Hematopoietic multipotent progenitor cell treated with erythropoietin and hydrocortisone succinate and interleukin-3 and kit ligand, for 4 days (in vitro differentiated cells): ENCODE measurements at regions not wholly inside any gene's neighbourhood (a gene's known extent, or its start where the extent isn't known, plus 50 kb on each side); places are given as distances from the start of the nearest gene placed in this dataset.

Source experiments
- DNase-seq: peaks from one replicate; pipeline ENCODE4 v3.0.0-alpha.2; 2015

DNA sequence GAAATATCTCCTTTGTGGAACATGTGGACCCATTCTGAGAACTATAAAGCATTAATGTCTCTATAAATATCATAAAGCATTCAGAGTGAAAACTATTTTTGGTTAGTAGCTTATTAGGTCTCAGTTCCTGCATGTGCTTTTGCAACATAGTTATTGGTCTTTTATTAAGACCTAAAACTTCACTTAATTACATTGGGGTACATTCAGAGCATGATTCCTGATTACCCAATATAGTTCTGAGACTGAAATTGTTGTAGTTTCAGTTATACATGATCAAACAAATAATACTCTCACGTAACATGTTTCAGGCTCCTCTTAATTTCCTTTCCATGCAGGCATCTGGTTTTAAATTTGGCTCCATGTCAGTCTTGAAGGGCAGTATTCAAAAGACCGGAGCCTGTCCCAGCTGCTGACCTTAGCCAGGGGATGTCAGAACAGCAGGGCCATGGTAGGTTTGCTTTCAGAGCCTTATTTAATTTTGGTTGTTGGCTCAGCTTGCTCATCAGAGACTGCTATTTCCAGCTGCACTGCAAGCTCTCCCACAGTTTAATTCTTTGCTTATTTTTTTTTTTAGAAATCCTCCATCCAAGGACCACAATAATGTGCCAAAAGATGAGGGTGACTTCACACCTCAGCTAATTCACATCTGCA, 447.8 kb upstream of the FZD8 start:
- DNase-seq, result no peak

DNA sequence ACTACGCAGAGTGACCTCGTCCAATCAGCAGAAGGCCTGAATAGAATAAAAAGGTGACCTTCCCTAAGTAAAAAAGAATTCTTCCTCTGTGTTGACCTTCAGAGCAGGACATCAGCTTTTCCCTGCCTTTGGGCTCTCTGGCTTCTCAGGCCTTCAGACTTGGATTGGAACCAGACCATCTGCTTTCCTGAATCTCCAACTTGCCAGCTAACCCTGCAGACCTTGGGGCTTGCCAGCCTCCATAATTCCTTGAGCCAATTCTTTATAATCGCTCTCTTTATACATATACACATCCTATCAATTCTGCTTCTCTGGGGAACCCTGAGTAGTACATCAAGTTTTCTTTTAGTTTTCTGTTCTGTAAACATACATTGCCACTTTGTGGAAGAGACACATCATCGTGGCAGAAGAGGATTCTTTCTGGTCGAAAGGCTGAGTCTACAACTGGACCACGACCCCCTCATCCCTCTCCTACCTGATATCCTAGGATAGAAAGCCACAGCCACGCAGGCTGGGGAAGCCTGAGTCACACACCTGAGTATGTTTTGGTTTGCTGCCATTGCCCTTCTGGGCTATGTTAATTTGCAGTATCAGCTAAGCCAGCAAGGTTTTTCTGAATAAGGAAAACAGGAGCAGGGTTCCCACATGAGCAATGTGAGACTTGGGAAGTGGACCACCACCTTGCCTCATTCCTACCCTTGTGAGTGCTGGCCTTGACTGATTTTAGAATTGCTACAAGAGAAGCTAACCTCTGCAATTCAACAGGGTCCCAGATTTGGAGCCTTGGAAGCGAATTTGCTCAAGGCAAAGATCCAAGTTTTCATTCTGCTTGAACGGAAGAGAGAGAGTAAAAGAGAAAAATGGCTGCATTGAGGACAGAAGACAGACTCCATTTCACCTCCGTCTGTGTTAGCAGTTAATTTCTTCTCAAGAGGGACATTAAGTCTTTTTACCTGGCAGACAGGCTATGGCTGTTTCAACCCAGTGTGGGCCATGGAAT, 445.2 kb upstream of the FZD8 start:
- no peak for DNase-seq

DNA sequence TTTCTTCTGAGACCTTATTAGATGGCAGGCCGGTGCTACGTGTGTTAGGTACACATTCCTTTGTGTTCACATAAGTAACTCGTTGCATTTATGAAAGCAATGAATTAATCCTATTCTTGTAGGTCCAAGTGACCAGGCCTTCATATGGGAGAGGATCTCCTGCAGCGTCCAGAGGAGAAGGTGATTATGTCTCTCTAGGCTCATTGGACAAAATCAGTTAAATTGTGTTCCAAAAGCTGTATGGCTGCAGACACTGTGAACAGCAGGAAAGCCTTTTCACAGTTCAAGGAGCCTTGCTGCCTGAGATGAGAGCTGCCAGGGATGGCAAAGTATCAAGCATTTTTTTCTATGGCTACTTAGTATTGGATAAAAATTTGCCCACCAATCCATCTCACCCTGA, 433.1 kb upstream of the FZD8 start:
- DNase-seq, result no peak

DNA sequence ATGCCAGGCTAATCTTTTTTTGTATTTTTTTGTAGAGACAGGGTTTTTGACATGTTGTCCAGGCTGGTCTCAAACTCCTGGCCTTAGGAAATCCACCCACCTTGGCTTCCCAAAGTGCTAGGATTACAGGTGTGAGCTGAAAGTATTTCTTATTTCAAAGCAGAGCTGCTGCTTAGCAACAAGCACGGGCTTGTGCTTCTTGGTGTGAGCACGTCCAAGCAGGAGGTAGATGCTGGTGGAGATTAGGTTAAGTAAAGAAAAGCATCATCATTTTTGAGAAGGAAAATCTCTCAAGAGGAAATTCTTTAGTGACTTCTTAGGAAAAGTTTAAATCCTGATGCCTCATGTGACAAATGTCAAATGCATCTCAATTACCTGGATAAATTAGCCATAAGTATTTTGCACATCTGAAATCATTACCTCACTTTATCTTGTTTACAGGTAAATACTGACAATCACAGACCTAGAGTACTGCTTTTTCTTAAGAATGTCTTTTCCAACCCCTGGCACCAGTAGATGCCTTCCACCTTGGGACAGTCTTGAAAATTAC, 431.8 kb upstream of the FZD8 start:
- no peak for DNase-seq

DNA sequence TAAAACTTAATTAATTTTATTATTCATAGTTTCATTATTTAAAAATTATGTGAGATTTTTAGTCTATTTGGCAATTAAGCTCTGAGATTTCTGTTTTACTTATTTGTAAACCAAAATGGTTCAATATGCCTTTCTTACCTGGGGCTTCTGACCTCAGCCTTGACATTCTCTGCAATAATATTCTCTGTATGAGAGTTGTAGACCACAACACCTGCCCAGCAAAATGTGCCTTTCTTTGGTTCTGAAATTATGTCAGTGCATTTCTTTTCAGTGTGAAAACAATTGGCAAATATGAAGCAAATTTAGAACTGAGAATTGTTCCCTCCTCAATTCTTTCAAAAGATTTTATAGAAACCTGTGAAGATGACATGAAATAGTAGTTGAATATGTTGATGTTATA, 426.4 kb upstream of the FZD8 start:
- DNase-seq, result no peak

DNA sequence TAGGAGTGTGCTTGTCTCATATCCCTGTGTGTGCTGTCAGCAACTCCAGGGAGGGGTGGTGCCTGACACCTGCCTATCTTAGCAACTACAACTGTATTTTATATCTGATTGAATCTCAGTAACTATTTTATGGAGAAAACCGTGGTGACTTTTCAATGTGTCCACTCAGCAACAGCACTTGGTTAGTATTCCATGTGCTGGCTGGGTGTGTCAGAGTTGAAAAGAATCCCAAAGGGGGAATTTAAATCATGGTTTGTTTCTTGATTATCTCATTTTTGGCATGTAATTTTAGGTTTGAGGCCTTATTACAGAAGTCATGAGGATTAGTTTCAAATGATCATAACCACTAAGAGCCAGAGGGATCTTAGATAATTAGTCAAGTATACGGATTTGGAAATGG, 425.7 kb upstream of the FZD8 start:
- no peak for DNase-seq

DNA sequence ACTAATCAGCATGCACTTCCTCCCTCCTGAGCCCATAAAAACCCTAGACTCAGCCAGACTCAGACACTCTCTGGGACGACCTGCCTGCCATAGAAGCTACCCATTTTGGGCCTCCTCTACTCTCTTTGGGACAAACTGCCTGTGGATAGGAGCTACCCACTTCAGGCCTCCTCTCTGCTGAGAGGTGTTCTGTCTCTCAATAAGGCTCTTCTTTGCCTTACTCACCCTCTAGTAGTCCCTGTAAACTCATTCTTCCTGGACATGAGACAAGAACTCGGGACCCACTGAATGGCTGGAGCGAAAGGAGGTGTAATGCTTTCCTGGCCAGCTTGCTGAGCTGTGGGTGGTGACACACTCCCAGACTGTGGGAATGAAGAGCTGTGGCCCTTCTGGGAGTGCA, 424.8 kb upstream of the FZD8 start:
- DNase-seq, result no peak

DNA sequence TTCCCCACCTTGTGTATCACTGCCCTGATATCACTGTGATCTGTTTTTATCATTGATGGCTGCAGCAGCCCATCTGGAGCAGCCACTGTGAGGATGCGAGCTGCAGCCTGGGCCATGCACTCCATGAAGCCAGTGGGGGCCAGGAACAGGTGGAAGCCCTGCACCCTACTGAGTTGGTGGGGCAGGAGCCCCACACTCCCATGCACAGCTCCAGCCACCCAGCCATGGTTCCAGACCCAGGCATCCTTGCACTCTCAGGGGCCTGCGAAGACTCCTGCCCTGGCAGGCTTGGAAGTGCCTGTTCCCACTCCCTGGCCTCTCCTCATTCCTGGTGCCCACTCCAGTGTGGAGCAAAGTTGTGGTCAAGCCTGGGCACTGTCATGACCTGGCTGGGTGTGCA, 424.0 kb upstream of the FZD8 start:
- no peak for DNase-seq

DNA sequence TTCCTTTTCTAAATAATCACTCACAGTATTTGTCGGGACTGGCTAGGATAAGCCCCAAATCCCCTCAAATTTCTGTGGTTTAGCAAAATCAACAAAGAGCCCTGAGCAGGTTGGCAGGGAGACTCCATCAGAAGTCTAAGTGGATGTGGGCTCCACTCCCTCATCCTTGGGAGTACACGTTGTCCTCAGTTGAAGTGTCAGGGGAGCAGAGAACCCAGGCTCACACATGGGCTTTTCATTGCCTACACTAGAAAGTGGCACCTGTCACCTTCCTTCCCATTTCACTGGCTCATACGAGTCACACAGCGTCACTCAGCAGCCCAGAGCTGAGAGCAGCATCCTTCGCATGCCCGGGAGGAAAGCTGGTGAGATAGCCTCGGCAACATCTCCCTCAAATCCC, 421.3 kb upstream of the FZD8 start:
- no peak for DNase-seq

DNA sequence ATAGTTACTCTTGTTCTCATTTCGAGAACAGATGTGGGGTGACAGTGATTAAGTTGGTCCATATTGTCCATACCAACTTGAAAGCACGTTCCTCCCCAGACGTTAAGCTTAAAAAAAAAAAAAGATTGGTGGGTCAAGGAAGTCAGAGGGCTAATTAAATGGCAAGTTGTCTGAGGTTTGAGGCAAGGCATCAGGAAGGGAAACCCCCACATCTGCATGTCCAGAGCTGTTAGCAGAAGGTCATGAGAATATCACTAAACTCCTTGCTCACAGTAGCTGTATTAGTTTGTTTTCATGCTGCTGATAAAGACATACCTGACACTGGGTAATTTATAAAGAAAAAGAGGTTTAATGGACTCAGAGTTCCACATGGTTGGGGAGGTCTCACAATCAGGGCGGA, 415.6 kb upstream of the FZD8 start:
- no peak for DNase-seq

DNA sequence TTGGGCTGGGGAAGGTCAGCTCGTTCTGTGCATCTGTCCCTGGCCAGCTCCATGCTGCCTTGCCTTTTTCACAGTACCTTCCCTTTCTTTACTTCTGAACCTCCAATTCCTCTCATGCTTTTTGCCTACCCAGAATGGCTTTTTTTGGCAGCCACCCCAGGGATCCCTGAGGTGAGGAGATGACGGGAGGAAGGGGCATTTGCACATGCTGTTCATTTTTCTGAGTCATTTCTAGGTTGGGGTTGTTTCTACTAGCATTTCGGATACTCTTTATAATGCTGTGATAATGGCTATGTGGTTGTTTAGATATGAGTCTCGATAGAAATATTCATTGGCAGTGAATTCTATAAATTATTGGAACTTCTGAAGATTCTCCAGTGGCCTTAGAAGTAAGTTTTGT, 415.1 kb upstream of the FZD8 start:
- DNase-seq, result no peak

DNA sequence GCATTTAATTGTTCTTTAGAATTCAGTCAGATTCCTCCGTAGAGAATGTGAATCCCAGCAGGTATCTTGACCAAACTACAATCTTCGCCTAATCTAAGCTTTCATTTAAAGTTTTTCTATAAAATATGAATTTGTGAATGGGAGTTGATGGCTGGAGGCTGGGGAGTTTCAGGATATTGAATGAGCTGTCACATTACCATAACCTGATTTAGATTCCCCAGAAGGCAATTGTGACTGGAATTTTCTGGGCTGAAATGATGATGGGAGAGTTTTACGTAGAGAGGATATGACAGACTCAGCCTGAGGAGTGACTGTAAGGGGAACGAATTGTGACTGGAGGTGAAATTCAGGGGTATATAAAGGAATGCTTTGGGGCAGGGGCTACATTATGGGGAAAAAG, 411.7 kb upstream of the FZD8 start:
- no peak for DNase-seq

DNA sequence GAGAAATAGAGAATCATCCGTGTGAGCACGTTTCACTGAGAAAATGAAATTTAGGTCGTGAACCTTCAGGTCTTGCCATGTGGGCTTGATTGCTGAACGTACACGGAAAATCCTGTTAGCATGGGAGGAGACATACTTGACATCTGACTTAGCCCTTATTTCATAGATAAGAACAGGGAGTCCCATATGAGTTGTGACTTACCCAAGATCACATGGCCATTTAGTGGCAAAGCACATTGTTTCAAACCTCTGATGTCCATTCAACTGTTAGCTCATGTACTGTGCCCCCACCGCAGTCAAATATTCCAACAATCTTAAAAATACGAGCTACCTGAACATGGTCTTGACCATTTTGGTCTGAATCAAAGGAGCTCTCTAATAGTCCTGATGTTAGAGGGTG, 411.2 kb upstream of the FZD8 start:
- DNase-seq, result no peak

DNA sequence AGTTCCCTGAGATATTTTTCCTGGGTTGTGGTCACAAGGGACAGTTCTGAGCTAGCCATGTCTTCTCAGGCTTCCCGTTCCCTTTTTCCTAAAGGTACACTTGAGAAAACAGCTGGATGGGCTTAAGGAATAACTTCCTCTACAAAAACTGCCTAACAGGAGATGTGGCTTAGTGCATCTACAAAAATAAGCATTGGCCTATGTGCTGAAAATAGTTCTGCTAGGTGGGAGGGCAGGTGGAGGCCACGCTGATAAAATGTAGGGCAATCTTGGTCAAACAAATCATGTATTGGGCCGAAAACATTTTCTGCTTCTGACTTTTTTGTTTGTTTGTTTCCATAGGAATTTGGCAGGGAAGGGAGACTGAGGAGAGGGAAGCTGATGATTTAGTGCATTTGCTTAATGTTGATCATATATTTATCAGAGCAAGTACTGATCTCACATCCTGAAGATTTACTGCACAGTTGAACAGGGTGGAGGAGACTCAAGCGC, 409.4 kb upstream of the FZD8 start:
- DNase-seq, result no peak

DNA sequence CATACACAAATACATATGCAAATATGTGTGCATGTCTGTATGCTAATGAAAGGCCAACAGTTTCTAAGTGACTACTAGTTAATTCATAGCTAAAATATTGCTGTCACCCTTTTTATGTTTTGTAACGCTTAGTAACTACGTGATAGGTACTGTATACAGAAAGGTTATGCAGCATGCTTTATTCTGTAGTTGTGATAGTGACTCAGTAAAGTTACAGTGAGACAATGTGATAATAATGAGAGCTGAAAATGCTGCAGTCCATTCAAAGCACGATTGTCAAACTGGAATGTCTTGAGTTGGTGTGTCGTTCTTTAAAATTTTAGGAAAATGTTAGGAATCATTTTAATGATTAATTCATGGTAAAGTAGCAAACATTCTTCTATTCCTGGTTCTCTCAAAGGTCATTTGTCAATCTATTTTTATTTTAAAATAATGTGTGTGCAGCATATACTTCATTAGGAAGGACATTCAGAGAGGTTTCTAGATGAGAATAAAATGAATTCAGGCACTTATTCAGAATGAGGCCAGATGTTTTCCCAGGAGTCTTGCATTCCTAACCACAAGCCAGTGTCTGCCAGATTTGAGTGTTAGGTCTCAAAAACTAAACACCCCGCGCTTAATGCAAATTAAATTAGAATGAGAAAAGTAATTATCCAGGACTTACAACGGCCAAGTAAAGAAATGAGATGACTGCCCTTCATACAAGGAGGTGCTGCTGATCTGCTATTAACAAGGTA, 408.8 kb upstream of the FZD8 start:
- no peak for DNase-seq

DNA sequence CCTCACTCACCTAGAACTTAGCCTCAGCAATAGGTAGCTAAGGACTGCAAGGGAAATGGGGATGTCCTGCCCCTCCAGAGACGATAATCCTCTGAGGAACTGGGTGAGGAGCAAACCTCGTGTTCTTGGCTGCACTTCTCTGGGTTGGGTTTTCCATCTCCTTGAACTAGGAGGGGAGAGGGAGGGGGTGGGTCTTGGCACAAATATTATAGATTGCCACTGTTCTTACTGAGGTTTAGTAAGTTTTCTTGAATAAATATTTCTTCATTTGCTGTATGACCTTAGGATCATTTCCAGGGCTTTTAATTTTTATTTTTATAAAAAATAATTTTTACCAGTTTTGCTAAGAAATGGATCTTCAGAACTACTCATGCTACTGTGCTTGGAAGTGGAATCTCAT, 406.7 kb upstream of the FZD8 start:
- DNase-seq, result no peak

DNA sequence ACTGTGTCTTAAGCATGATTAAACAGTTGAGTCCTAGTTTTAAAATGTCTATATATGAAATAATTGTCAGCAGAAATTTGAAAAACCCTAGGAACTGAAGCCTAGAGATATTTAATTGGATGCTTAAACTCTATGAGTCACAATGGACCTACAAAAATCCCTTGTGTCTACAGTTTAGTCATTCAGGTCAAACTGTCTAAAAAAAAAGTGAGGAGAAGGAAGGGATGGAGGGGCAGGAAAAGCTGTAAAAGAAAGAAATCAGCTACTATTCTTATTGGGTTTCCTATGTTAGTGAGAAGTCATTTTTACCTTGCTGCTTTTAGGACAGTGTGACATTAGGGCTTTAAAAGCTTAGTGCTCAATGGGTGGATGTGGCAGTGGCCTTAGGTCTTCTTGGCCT, 406.1 kb upstream of the FZD8 start:
- no peak for DNase-seq

DNA sequence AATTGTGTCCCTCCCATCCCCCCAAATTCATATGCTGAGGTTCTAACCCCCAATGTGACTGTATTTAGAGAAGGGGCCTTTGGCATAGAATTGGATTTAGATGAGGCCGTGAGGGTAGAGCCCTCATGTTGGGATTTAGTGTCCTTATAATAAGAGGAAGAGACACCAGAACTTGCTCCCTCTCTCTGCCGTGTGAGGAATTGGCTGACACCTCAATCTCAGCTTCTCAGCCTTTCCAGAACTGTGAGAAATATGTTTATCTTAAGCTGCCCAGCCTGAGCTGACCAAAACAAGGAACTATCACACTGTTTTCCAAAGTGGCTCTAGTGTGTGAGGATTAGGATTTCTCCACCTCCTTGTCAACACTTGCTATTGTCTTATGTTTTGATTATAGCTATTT, 400.0 kb upstream of the FZD8 start:
- no peak for DNase-seq

DNA sequence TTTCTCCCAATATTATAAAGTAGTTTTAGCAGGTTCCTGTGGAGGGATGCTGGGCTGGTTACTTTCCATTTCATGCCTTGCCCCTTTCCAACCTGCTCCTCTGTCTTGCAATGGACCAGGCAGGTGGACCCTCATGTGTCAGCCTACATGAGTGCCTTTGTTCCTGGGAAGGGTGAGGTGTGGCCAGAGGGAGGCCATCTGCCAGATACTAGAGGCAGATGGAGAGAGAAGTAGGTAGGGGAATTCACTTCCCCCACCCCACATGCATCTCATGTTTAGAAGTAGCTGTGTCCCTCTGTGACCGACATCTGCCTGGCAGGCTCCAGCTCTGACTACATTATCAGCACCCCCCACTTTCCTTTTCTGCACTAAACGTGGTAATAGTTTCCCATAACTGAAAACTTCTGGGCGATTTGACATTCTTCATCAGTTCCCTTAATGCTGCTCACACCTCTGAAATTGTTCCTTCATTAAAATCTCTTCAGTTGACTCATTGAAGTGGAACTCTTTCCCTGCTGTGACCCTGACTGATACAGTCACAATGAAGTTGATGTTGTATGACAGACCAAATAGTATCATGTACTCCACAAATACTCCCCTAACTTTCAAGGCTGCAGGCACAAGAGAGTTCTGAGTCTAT, 396.3 kb upstream of the FZD8 start:
- DNase-seq, result no peak

DNA sequence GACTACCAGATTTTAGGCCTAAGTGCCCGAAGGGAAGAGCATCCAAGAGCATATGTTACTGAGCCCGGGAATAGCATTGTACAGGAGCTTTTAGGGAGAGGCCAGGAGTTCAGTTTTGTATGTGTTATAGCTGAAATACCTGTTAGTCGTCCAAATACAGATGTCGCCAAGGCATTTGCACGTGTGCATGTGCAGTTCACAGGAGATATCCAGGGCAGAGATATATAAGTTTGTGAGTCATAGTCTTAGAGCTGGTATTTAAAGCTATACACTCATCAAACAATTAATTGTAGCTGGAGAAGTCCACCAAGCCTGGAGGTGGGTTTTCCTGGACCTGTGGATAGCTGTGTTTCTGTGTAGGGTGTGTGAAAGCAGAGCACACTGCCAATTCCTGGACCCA, 394.0 kb upstream of the FZD8 start:
- DNase-seq, result no peak

DNA sequence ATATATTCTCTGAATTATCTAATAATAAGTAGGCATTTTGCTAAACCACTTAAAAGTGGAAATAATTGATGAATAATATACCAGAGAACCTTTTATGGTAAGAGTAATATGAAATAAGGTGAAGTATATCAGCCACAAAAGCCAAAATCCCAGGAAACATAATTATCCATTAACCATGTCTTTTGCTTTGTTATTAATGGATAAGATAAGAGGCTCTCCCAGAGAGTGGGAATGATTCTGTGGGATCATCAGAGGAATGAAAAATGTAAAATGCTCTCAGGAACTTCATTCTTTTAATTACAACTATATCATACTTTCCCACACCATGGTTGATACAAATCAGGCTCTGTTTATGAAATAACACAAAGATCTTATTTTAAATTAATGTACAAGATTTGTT, 391.7 kb upstream of the FZD8 start:
- no peak for DNase-seq

DNA sequence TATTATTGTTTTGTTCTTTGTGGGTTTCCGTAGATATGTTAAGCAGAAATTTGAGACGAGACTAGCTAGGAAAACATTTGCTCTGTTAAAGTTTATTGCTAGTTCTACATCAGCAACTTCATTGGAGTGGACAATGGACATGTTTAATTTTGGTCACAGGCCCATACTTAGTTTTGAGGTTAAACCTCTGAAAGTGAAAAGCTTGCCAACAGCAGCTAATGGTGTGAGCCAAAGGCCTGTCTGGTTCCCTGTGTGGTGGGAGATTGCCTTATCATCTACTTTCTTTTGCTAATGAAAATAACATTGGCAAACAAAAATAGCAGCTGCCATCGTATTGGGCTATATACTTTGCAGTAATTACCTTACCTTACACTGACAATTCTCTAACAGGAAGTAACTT, 388.4 kb upstream of the FZD8 start:
- no peak for DNase-seq
